ENCODE measurements at regions not wholly inside any gene's neighbourhood (a gene's known extent, or its start where the extent isn't known, plus 50 kb on each side); places are given as distances from the start of the nearest gene placed in this dataset.

- no peak for DNase-seq
- Histone ChIP-seq H3K27ac (no peak overlapping the region), H3K27me3 (peaks cover 17 to 37% of the 10 kb centered on the region in 2 donors), H3K4me1 (peaks cover 0 to 6% of the 10 kb centered on the region in 2 donors), H3K4me3 (no peak overlapping the region), H3K9me3 (no peaks in the 10 kb centered on the region), H3K36me3 (no peaks in the 10 kb centered on the region)
- ATAC-seq, result no peak
- TF ChIP-seq, protein P1, sequence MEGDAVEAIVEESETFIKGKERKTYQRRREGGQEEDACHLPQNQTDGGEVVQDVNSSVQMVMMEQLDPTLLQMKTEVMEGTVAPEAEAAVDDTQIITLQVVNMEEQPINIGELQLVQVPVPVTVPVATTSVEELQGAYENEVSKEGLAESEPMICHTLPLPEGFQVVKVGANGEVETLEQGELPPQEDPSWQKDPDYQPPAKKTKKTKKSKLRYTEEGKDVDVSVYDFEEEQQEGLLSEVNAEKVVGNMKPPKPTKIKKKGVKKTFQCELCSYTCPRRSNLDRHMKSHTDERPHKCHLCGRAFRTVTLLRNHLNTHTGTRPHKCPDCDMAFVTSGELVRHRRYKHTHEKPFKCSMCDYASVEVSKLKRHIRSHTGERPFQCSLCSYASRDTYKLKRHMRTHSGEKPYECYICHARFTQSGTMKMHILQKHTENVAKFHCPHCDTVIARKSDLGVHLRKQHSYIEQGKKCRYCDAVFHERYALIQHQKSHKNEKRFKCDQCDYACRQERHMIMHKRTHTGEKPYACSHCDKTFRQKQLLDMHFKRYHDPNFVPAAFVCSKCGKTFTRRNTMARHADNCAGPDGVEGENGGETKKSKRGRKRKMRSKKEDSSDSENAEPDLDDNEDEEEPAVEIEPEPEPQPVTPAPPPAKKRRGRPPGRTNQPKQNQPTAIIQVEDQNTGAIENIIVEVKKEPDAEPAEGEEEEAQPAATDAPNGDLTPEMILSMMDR (IDR thresholded peaks at IDR 0.05), result no peak
- intact Hi-C loops (cut with DNase I), result no loop called here
These were observed 160.1 kb upstream of the CADM1 start for GRCh38 chr11:115664313-115664712.

- peaks cover 0 to 7% of the 10 kb centered on the region in 2 donors for H3K4me1 ChIP-seq
- H3K4me3 ChIP-seq, result no peak overlapping the region
- peaks cover 22 to 37% of the 10 kb centered on the region in 2 donors for H3K27me3 ChIP-seq
- DNase-seq (no peak), ATAC-seq (no peak)
- no peaks in the 10 kb centered on the region for H3K9me3 ChIP-seq
- H3K36me3 ChIP-seq, result no peaks in the 10 kb centered on the region
- intact Hi-C loops (cut with DNase I), result no loop called here
- TF ChIP-seq, protein P1 (IDR thresholded peaks at IDR 0.05), result no peak
- H3K27ac ChIP-seq, result no peak overlapping the region
These were observed 159.6 kb upstream of the CADM1 start for GRCh38 chr11:115663790-115664189.

- no peak overlapping the region for H3K27ac ChIP-seq
- peaks cover 0 to 7% of the 10 kb centered on the region in 2 donors for H3K4me1 ChIP-seq
- TF ChIP-seq, protein P1 (IDR thresholded peaks at IDR 0.05), result no peak
- intact Hi-C loops (cut with DNase I), result no loop called here
- peaks cover 32 to 68% of the 10 kb centered on the region in 2 donors for H3K27me3 ChIP-seq
- no peaks in the 10 kb centered on the region for H3K36me3 ChIP-seq
- DNase-seq, result peak in 2 of 4 donors; percentile 44 to 55
- no peaks in the 10 kb centered on the region for H3K9me3 ChIP-seq
- no peak overlapping the region for H3K4me3 ChIP-seq
- ATAC-seq, result peak; percentile 42
These were observed 156.0 kb upstream of the CADM1 start for GRCh38 chr11:115660030-115660805.

DNA sequence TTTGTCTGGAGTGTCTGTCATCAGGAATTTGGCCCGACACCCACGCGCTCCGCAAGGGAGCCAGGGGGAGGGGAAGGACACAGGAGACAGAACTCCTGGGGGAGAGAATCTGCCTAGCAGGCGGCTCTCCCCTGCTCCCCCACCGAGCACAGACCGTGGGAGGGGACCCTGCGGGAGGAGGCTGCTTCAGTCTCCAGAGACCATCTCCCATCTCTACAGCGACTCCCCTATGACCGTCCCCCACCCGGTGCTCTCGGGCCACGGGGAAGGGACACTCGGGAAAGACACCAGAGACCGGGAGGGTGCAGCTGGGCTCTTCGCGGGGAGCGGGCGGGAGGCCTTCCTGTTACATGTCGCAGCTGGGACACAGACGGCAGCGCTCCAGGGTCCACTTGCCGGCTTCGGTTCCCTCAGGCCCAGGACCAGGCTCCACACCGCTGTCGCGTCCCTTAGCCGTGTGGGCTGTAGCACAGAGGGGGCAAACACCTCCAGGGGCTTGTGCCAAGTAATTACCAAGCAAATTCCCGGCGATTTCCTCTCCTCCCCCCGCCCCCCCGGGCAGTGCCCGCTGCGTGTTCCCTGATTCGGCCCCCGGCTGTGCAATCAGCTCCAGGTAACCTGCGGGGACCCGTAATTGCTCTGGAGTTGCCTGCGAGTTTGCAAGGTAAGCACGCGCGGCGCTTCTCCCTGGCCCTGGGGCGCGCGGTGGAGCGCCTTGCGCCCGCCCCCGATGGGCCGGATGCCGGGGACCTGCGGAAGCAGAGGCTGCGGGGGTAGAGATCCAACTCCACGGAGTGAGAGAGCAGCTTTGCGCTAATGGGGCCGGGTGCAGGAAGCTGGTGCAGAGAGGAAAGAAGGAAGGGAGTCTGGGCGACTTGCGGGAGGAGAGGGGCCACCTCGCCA, 155.1 kb upstream of the CADM1 start:
- peak; percentile 74 for ATAC-seq
- peaks cover 37 to 76% of the 10 kb centered on the region in 2 donors for H3K27me3 ChIP-seq

More for the DNA sequence above, 155.1 kb upstream of the CADM1 start:
- peaks cover 0 to 7% of the 10 kb centered on the region in 2 donors for H3K4me1 ChIP-seq
- no peak overlapping the region for H3K27ac ChIP-seq
- no peak for DNase-seq
- no peaks in the 10 kb centered on the region for H3K36me3 ChIP-seq
- TF ChIP-seq, protein P1 (IDR thresholded peaks at IDR 0.05), result no peak
- H3K4me3 ChIP-seq, result peak overlapping the region in 1 of 2 donors; percentile 21
- intact Hi-C loops (cut with DNase I), result no loop called here
- H3K9me3 ChIP-seq, result no peaks in the 10 kb centered on the region
